ENCODE measurements at regions not wholly inside any gene's neighbourhood (a gene's known extent, or its start where the extent isn't known, plus 50 kb on each side); places are given as distances from the start of the nearest gene placed in this dataset.

DNA sequence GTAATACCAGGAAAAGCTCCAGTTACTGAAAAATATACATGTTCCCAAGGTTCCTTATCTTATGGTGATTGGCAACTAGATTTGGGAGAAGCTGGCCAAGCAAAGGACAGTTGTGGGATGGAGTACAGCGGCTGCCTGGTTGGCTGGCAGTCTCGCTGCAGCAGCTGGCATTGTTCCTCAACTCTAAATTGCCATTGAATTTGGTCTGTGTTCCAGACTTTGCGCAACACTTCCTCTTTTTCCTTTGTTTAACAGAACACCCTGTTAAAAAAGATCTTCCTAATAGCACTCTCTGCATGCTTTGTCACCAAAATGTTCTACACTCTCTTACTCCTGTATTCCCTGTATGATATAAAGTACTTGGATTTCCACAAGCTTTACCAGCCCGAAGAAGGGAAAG, 420.6 kb upstream of the RBMS3 start:
- Histone ChIP-seq H3K9me3 (no peaks in the 10 kb centered on the region), H3K27ac (peak overlapping the region in 2 of 12 donors; percentile 24 to 31), H3K36me3 (no peaks in the 10 kb centered on the region), H3K27me3 (no peaks in the 10 kb centered on the region), H3K4me1 (peaks cover 0 to 11% (median 0%) of the 10 kb centered on the region in 12 donors), H3K4me3 (no peak overlapping the region)
- TF ChIP-seq, protein P1, sequence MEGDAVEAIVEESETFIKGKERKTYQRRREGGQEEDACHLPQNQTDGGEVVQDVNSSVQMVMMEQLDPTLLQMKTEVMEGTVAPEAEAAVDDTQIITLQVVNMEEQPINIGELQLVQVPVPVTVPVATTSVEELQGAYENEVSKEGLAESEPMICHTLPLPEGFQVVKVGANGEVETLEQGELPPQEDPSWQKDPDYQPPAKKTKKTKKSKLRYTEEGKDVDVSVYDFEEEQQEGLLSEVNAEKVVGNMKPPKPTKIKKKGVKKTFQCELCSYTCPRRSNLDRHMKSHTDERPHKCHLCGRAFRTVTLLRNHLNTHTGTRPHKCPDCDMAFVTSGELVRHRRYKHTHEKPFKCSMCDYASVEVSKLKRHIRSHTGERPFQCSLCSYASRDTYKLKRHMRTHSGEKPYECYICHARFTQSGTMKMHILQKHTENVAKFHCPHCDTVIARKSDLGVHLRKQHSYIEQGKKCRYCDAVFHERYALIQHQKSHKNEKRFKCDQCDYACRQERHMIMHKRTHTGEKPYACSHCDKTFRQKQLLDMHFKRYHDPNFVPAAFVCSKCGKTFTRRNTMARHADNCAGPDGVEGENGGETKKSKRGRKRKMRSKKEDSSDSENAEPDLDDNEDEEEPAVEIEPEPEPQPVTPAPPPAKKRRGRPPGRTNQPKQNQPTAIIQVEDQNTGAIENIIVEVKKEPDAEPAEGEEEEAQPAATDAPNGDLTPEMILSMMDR (IDR thresholded peaks at IDR 0.05), result no peak
- no peak for TF ChIP-seq POLR2A (IDR thresholded peaks at IDR 0.05)
- ATAC-seq (peak; percentile 46 to 85 (median 48)), DNase-seq (peak in 3 of 5 donors; percentile 13 to 29 (median 22))
- intact Hi-C loops (cut with DNase I), result no loop called here
- 63 to 75% (median 71%) methylated on average over 4 of the region's 4 CpGs for WGBS, 4 donors

DNA sequence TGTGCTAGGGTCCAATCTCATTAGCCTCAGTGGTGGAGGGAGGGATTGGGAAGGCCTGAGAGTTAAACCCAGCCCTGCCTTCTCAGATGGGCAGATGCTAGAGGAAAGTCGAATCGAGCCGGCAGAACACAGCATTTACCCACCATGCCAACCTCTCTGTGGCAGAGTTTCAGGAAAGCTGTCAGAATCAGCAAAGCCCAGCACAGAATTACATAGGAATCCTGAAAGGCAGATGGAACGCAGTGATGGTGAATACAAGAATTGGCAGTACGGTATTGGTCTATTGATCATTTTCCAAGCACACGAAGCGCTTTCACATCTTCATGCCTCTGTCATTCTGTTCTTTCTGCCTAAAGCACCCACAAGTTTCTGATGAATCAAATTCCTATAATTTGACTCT, 417.7 kb upstream of the RBMS3 start:
- H3K4me3 ChIP-seq, result no peak overlapping the region
- DNase-seq (no peak), ATAC-seq (no peak)
- intact Hi-C loops (cut with DNase I), result no loop called here
- no peak for TF ChIP-seq POLR2A (IDR thresholded peaks at IDR 0.05)
- TF ChIP-seq, protein P1 (IDR thresholded peaks at IDR 0.05), result no peak
- H3K27ac ChIP-seq, result no peak overlapping the region
- no peaks in the 10 kb centered on the region for H3K27me3 ChIP-seq
- H3K36me3 ChIP-seq, result no peaks in the 10 kb centered on the region
- H3K4me1 ChIP-seq, result peaks cover 0 to 11% (median 0%) of the 10 kb centered on the region in 12 donors
- 94 to 96% (median 96%) methylated on average over 7 of the region's 7 CpGs for WGBS, 4 donors
- H3K9me3 ChIP-seq, result no peaks in the 10 kb centered on the region

DNA sequence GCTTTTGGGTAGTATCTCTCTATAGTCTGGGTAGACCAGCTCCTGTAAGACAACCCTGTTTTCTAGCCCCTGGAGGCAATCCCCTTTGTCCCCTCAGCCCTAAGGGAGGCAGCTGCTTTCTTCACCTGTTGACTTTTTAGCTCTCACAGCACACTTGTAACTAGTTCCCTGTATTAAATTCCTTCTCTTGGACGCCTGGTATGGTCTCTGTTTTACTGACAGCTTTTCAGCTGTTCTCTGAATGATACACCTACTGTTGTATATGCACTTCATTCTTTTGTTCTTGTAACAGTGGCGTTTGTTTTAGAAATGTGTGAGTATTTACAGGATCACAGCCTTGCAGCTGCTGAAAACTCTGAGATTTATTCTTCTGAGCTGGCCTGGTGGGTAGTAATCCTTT, 413.0 kb upstream of the RBMS3 start:
- no peak for ATAC-seq
- Histone ChIP-seq H3K27ac (no peak overlapping the region), H3K36me3 (no peaks in the 10 kb centered on the region), H3K9me3 (no peaks in the 10 kb centered on the region), H3K4me1 (no peaks in the 10 kb centered on the region), H3K4me3 (no peak overlapping the region), H3K27me3 (no peaks in the 10 kb centered on the region)
- TF ChIP-seq POLR2A (IDR thresholded peaks at IDR 0.05), result no peak
- TF ChIP-seq, protein P1 (IDR thresholded peaks at IDR 0.05), result no peak
- WGBS, 4 donors, result 32 to 57% (median 37%) methylated on average over 2 of the region's 2 CpGs
- DNase-seq, result no peak
- intact Hi-C loops (cut with DNase I), result no loop called here

DNA sequence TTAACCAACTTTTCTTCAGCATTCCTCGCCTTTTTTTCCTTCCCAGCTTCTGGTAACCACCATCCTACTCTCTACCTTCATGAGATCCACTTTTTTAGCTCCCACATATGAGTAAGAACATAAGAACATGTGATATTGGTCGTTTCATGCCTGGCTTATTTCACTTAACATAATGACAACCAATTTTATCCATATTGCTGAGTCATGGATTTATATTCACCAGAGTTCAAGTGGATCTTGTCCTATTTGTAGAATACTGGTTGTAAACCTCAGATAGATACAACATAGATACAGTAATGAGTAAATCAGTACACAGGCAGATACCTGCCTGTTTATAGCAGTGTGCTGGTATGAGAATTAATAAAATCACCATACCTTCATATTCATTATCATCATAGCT, 412.0 kb upstream of the RBMS3 start:
- WGBS, 4 donors, result 53 to 76% (median 72%) methylated on average over 2 of the region's 2 CpGs
- ATAC-seq (no peak), DNase-seq (no peak)
- Histone ChIP-seq H3K27me3 (no peaks in the 10 kb centered on the region), H3K36me3 (no peaks in the 10 kb centered on the region), H3K9me3 (peaks cover 0 to 3% (median 0%) of the 10 kb centered on the region in 12 donors), H3K27ac (no peak overlapping the region), H3K4me3 (no peak overlapping the region), H3K4me1 (no peaks in the 10 kb centered on the region)
- no peak for TF ChIP-seq POLR2A (IDR thresholded peaks at IDR 0.05)
- TF ChIP-seq, protein P1 (IDR thresholded peaks at IDR 0.05), result no peak
- intact Hi-C loops (cut with DNase I), result no loop called here

All from heart left ventricle (tissue), 16 donors.